ENCODE measurements at regions not wholly inside any gene's neighbourhood (a gene's known extent, or its start where the extent isn't known, plus 50 kb on each side); places are given as distances from the start of the nearest gene placed in this dataset.

DNA sequence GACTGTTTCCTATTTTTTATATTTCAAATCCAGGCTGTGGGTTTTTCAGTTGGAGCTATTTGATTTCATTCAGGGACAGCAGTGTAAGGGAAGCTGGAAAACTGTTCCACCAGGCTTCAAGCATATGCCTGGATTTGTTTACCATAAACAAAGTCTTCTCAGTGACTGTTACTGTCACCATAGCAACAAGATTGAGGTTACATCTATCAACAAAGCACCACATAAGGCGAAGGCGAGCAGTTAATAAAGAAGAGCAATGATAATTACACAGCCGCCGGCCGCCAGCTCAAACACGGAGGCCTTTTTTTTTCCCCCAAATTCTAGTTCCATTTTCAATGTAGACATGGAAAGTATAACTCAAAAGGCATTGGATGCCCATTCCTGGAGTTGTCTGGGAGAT lies 553.7 kb upstream of the SYT4 start:
- TF ChIP-seq POLR2A (IDR thresholded peaks at IDR 0.05; ENCODE audit: low read depth, low read length) (no peak), POLR2AphosphoS5 (IDR thresholded peaks at IDR 0.05; ENCODE audit: low read depth, low read length) (no peak)
